Thymus (tissue), 11 donors: ENCODE measurements at regions not wholly inside any gene's neighbourhood (a gene's known extent, or its start where the extent isn't known, plus 50 kb on each side); places are given as distances from the start of the nearest gene placed in this dataset.

Experiments used
- DNase-seq, 9 donors: peaks; one replicate each; pipeline ENCODE4 v3.0.0-alpha.2; 2013; ENCODE audit warnings: low spot score in 9 of 9, low read depth in 6 of 9, missing footprints in 1 of 9
- H3K27ac ChIP-seq, 2 donors: one replicate each; pipeline ENCODE4 v1.5.1; 2013; ENCODE audit warnings: control low read depth in 1 of 2, low read depth in 1 of 2, low read length in 1 of 2, mild to moderate bottlenecking in 1 of 2, moderate library complexity in 1 of 2
- H3K27me3 ChIP-seq, 2 donors: one replicate each; pipeline ENCODE4 v1.5.1; 2013; ENCODE audit warnings: low read length in 1 of 2; ENCODE audit not compliant: control insufficient read depth in 2 of 2, insufficient read depth in 1 of 2
- H3K36me3 ChIP-seq, 2 donors: one replicate each; pipeline ENCODE4 v1.5.1; 2013; ENCODE audit warnings: low read length in 1 of 2, mild to moderate bottlenecking in 1 of 2, moderate library complexity in 1 of 2; ENCODE audit not compliant: control insufficient read depth in 2 of 2, insufficient read depth in 2 of 2
- H3K4me1 ChIP-seq, 2 donors: one replicate each; pipeline ENCODE4 v1.5.1; 2013; ENCODE audit warnings: low read length in 2 of 2; ENCODE audit not compliant: control insufficient read depth in 2 of 2, insufficient read depth in 2 of 2
- H3K4me3 ChIP-seq, 2 donors: one replicate each; pipeline ENCODE4 v1.5.1; 2013; ENCODE audit warnings: low read length in 2 of 2, control low read depth in 1 of 2, mild to moderate bottlenecking in 1 of 2
- H3K9me3 ChIP-seq, 2 donors: one replicate each; pipeline ENCODE4 v1.5.1; 2013; ENCODE audit warnings: low read length in 1 of 2, mild to moderate bottlenecking in 1 of 2; ENCODE audit not compliant: control insufficient read depth in 2 of 2, insufficient read depth in 1 of 2
- WGBS: extraction: QIAGEN DNeasy Blood & Tissue Kit; methylation state at CpG from one replicate; pipeline ENCODE4 v1.1.7; 2013; 5-methylcytosine and 5-hydroxymethylcytosine counted together
- donor health status: healthy.

- Histone ChIP-seq H3K27me3 (no peaks in the 10 kb centered on the region), H3K4me1 (no peaks in the 10 kb centered on the region), H3K4me3 (no peak overlapping the region), H3K36me3 (no peaks in the 10 kb centered on the region), H3K9me3 (no peaks in the 10 kb centered on the region), H3K27ac (no peak overlapping the region)
- WGBS = 95% methylated on average over 3 of the region's 3 CpGs
- DNase-seq = no peak
These were observed 556.7 kb upstream of the TMPRSS15 start for GRCh38 chr21:18960306-18960705.

- WGBS = 82% methylated on average over 1 of the region's 1 CpG
- no peak overlapping the region for H3K4me3 ChIP-seq
- no peak overlapping the region for H3K27ac ChIP-seq
- no peaks in the 10 kb centered on the region for H3K9me3 ChIP-seq
- DNase-seq = no peak
- H3K27me3 ChIP-seq = no peaks in the 10 kb centered on the region
- no peaks in the 10 kb centered on the region for H3K4me1 ChIP-seq
- H3K36me3 ChIP-seq = no peaks in the 10 kb centered on the region
These were observed 566.8 kb upstream of the TMPRSS15 start for GRCh38 chr21:18970416-18970815.

DNA sequence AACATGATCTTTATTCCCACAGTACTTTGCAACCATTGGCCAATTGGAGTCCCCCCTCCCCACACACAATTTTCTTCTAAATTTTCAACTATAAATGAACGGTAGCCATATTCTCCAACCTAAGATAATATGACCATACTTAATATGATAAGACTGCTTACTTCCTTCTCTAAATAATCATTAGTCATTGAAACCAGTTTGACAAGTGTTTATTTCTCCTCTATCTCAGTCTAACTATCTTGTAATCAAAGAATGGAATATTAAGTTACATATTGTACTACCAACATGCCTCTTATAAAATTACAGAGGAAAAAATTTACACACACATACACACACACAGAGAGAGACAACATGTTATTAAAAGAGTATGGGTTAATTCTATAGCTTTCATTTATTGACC is 567.4 kb upstream of the TMPRSS15 start:
- Histone ChIP-seq H3K36me3 (no peaks in the 10 kb centered on the region), H3K27me3 (no peaks in the 10 kb centered on the region), H3K4me3 (no peak overlapping the region), H3K27ac (no peak overlapping the region), H3K9me3 (no peaks in the 10 kb centered on the region), H3K4me1 (no peaks in the 10 kb centered on the region)
- DNase-seq = no peak
- WGBS = 0% methylated on average over 1 of the region's 1 CpG

DNA sequence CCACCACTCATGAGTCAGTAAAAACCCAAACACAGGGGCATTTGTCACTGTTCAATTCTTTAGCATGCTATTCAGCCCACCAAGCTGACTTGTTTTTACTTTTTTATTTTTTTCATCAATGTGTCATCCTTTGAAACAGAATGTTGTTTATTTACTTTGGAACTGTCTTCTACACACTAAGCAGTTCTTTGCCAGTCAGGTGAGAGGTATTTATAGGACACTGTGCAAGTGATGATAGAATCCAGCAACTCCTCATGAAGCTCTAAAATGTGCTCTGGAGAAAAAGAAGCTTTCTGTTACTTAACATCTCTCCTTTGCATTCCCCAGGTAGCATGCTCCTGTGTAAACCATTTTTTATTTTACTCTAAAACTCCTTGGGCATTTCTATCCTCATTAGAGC is 582.0 kb upstream of the TMPRSS15 start:
- H3K9me3 ChIP-seq = no peaks in the 10 kb centered on the region
- H3K27me3 ChIP-seq = no peaks in the 10 kb centered on the region
- H3K4me1 ChIP-seq = no peaks in the 10 kb centered on the region
- no peak overlapping the region for H3K27ac ChIP-seq
- no peaks in the 10 kb centered on the region for H3K36me3 ChIP-seq
- DNase-seq = no peak
- no peak overlapping the region for H3K4me3 ChIP-seq

DNA sequence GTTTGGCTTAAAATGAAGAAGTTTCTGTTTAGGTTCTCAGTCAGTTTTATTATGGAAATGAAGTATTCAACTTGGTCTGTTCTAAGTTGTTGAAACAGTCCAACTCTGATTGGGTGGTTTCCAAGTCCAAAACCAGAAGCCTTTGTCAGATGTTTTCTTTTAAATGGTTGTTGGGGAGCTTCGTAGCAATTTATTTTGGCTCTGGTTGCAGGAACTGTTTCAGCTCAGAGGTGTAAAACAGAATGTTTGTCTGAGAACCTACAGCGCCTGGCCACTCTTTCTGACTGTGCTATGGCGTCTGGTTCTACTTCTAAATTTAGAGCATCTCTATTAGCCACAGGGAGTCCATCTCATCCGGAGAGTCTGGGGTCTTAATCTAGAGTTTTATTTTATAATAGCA is 582.6 kb upstream of the TMPRSS15 start:
- no peaks in the 10 kb centered on the region for H3K9me3 ChIP-seq
- H3K36me3 ChIP-seq = no peaks in the 10 kb centered on the region
- no peak for DNase-seq
- no peaks in the 10 kb centered on the region for H3K27me3 ChIP-seq
- H3K27ac ChIP-seq = no peak overlapping the region
- H3K4me1 ChIP-seq = no peaks in the 10 kb centered on the region
- H3K4me3 ChIP-seq = no peak overlapping the region
- WGBS = 90% methylated on average over 4 of the region's 4 CpGs

- Histone ChIP-seq H3K36me3 (no peaks in the 10 kb centered on the region), H3K4me3 (no peak overlapping the region), H3K27ac (no peak overlapping the region), H3K9me3 (peaks cover 0 to 2% of the 10 kb centered on the region in 2 donors), H3K27me3 (no peaks in the 10 kb centered on the region), H3K4me1 (no peaks in the 10 kb centered on the region)
- no peak for DNase-seq
- WGBS = 91% methylated on average over 11 of the region's 11 CpGs
These were observed 584.0 kb upstream of the TMPRSS15 start for GRCh38 chr21:18987520-18988026.

DNA sequence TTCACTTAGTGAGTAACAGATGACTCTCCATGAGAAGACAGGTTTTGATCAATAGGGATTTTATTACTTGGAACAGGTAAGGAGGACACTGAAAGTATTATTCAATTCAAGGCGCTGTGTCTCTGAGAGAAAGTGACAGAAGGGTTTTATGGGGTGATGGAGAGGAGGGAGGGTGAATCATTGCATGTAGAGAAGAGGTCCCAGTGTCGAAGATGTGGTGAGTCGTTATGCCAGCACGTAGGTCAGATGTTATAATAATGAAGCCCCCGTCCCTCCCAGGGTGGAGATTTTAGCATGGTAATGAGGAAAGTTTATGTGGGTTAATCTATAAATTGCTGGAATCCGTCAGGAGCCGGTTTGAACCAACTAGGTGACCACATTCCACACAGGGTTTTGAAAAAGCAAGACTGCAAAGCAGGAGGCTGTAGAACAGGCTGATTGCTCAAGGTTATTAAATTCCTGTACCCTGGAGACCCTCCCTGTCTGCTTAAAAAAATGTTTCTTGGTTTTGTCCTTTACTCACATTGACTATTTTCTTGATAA is 586.4 kb upstream of the TMPRSS15 start:
- no peak overlapping the region for H3K27ac ChIP-seq
- no peaks in the 10 kb centered on the region for H3K36me3 ChIP-seq
- H3K9me3 ChIP-seq = peaks cover 0 to 4% of the 10 kb centered on the region in 2 donors
- 89% methylated on average over 7 of the region's 7 CpGs for WGBS
- H3K4me1 ChIP-seq = no peaks in the 10 kb centered on the region
- DNase-seq = no peak
- no peaks in the 10 kb centered on the region for H3K27me3 ChIP-seq
- no peak overlapping the region for H3K4me3 ChIP-seq

- no peaks in the 10 kb centered on the region for H3K27me3 ChIP-seq
- no peak for DNase-seq
- H3K36me3 ChIP-seq = no peaks in the 10 kb centered on the region
- 90% methylated on average over 1 of the region's 1 CpG for WGBS
- H3K4me1 ChIP-seq = no peaks in the 10 kb centered on the region
- no peak overlapping the region for H3K4me3 ChIP-seq
- no peak overlapping the region for H3K27ac ChIP-seq
- H3K9me3 ChIP-seq = peaks cover 0 to 4% of the 10 kb centered on the region in 2 donors
These were observed 588.3 kb upstream of the TMPRSS15 start for GRCh38 chr21:18991846-18992245.

GRCh38 chr21:19010251-19010650 is 606.7 kb upstream of the TMPRSS15 start:
- Histone ChIP-seq H3K4me1 (no peaks in the 10 kb centered on the region), H3K27me3 (no peaks in the 10 kb centered on the region), H3K27ac (no peak overlapping the region), H3K36me3 (no peaks in the 10 kb centered on the region), H3K9me3 (no peaks in the 10 kb centered on the region), H3K4me3 (no peak overlapping the region)
- DNase-seq = no peak
- 90% methylated on average over 3 of the region's 3 CpGs for WGBS

DNA sequence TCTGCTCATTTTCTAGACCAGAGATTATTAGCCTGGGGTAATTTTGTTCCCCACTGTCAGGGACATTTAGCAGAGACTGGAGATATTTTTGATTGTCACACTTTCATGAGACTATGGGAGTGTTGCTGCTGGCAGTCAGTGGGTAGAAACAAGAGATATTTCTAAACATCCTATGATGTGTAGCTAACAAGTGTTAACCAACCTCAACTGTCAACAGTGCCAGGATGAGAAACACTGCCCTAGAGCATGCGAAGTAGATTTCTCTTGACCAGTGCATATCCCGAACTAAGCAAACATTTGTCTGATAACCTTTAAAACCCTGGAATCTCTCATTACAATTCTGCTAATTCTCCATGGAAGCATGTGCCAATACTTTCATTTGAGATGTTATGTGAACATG is 607.4 kb upstream of the TMPRSS15 start:
- no peak overlapping the region for H3K4me3 ChIP-seq
- H3K27ac ChIP-seq = no peak overlapping the region
- H3K4me1 ChIP-seq = no peaks in the 10 kb centered on the region
- no peaks in the 10 kb centered on the region for H3K36me3 ChIP-seq
- H3K9me3 ChIP-seq = no peaks in the 10 kb centered on the region
- no peak for DNase-seq
- H3K27me3 ChIP-seq = no peaks in the 10 kb centered on the region
- WGBS = 94% methylated on average over 2 of the region's 2 CpGs
